H9 (cell line): ENCODE measurements at regions not wholly inside any gene's neighbourhood (a gene's known extent, or its start where the extent isn't known, plus 50 kb on each side); places are given as distances from the start of the nearest gene placed in this dataset.

Experiments used
- DNase-seq: peaks from one replicate; pipeline ENCODE4 v3.0.0-alpha.2; 2017
- H2AFZ ChIP-seq: one replicate; pipeline ENCODE4 v1.6.1; 2013; ENCODE audit warnings: mild to moderate bottlenecking, low read length, control low read depth, moderate library complexity
- H2AK5ac ChIP-seq: 2 replicates; pipeline ENCODE4 v1.6.1; 2013; ENCODE audit warnings: low read length, control low read depth, mixed read lengths; ENCODE audit not compliant: insufficient read length
- H2BK120ac ChIP-seq: one replicate; pipeline ENCODE4 v1.6.1; 2013; ENCODE audit warnings: low read depth, mild to moderate bottlenecking, low read length, control low read depth, inconsistent platforms; ENCODE audit not compliant: poor library complexity, severe bottlenecking
- H2BK12ac ChIP-seq: 2 replicates; pipeline ENCODE4 v1.6.1; 2013; ENCODE audit warnings: low read length, control low read depth, mixed read lengths, low read depth; ENCODE audit not compliant: insufficient read length
- H2BK15ac ChIP-seq: 2 replicates; pipeline ENCODE4 v1.6.1; 2013; ENCODE audit warnings: low read depth, low read length, control low read depth
- H2BK20ac ChIP-seq: one replicate; pipeline ENCODE4 v1.6.1; 2013; ENCODE audit warnings: low read depth, mild to moderate bottlenecking, low read length, control low read depth, inconsistent platforms; ENCODE audit not compliant: poor library complexity, severe bottlenecking
- H2BK5ac ChIP-seq: 2 replicates; pipeline ENCODE4 v1.6.1; 2013; ENCODE audit warnings: low read length, control low read depth, mixed read lengths; ENCODE audit not compliant: insufficient read length
- H3K14ac ChIP-seq: 2 replicates; pipeline ENCODE4 v1.6.1; 2013; ENCODE audit warnings: low read length, control low read depth; ENCODE audit not compliant: insufficient read depth
- H3K18ac ChIP-seq: 2 replicates; pipeline ENCODE4 v1.6.1; 2013; ENCODE audit warnings: low read depth, mild to moderate bottlenecking, mixed read lengths, low read length, control low read depth; ENCODE audit not compliant: insufficient read length
- H3K23ac ChIP-seq: 2 replicates; pipeline ENCODE4 v1.6.1; 2013; ENCODE audit warnings: low read length, control low read depth, mixed read lengths, low read depth; ENCODE audit not compliant: insufficient read length
- H3K23me2 ChIP-seq: 2 replicates; pipeline ENCODE4 v1.6.1; 2013; ENCODE audit warnings: low read depth, mild to moderate bottlenecking, mixed read lengths, low read length, control low read depth; ENCODE audit not compliant: insufficient read length, poor library complexity, severe bottlenecking
- H3K27ac ChIP-seq: 2 replicates; pipeline ENCODE4 v1.5.1; 2013; ENCODE audit warnings: low read length, control low read depth, mixed read lengths, low read depth; ENCODE audit not compliant: insufficient read length
- H3K27me3 ChIP-seq: 2 replicates; pipeline ENCODE4 v1.6.1; 2013; ENCODE audit warnings: low read length, control low read depth, inconsistent platforms; ENCODE audit not compliant: insufficient read depth
- H3K4ac ChIP-seq: 2 replicates; pipeline ENCODE4 v1.6.1; 2013; ENCODE audit warnings: low read depth, mild to moderate bottlenecking, control low read depth, inconsistent platforms, low read length, moderate library complexity
- H3K4me1 ChIP-seq: 2 replicates; pipeline ENCODE4 v1.6.1; 2013; ENCODE audit warnings: low read length, control low read depth, inconsistent platforms; ENCODE audit not compliant: insufficient read depth
- H3K4me2 ChIP-seq: 2 replicates; pipeline ENCODE4 v1.6.1; 2013; ENCODE audit warnings: low read length, control low read depth, mixed read lengths; ENCODE audit not compliant: insufficient read length, insufficient read depth
- H3K56ac ChIP-seq: 2 replicates; pipeline ENCODE4 v1.6.1; 2013; ENCODE audit warnings: low read depth, mild to moderate bottlenecking, mixed read lengths, low read length, control low read depth; ENCODE audit not compliant: insufficient read length
- H3K79me1 ChIP-seq: 2 replicates; pipeline ENCODE4 v1.6.1; 2013; ENCODE audit warnings: low read depth, mild to moderate bottlenecking, moderate library complexity, low read length, control low read depth, inconsistent platforms; ENCODE audit not compliant: insufficient read depth, poor library complexity, severe bottlenecking
- H3K79me2 ChIP-seq: 2 replicates; pipeline ENCODE4 v1.6.1; 2013; ENCODE audit warnings: low read length, control low read depth, inconsistent platforms; ENCODE audit not compliant: insufficient read depth
- H3K9ac ChIP-seq: 2 replicates; pipeline ENCODE4 v1.6.1; 2013; ENCODE audit warnings: low read length, control low read depth, mixed read lengths; ENCODE audit not compliant: insufficient read length; ENCODE audit errors: extremely low read depth
- H3K9me3 ChIP-seq: one replicate; pipeline ENCODE4 v1.6.1; 2013; ENCODE audit warnings: low read depth, low read length, inconsistent platforms; ENCODE audit not compliant: control insufficient read depth
- H3T11ph ChIP-seq: one replicate; pipeline ENCODE4 v1.6.1; 2013; ENCODE audit warnings: mild to moderate bottlenecking, low read length, control low read depth, inconsistent platforms
- H4K20me1 ChIP-seq: one replicate; pipeline ENCODE4 v1.6.1; 2013; ENCODE audit not compliant: control insufficient read depth, insufficient read length, insufficient read depth
- H4K5ac ChIP-seq: 2 replicates; pipeline ENCODE4 v1.6.1; 2013; ENCODE audit warnings: low read depth, mild to moderate bottlenecking, mixed read lengths, low read length, control low read depth; ENCODE audit not compliant: insufficient read length
- H4K8ac ChIP-seq: replicated peaks from 2 replicates; pipeline ENCODE4 v1.6.1; 2013; ENCODE audit warnings: low read length, control low read depth, mixed read lengths, low read depth; ENCODE audit not compliant: insufficient read length
- H4K91ac ChIP-seq: 2 replicates; pipeline ENCODE4 v1.6.1; 2013; ENCODE audit warnings: low read depth, mild to moderate bottlenecking, moderate library complexity, mixed read lengths, low read length, control low read depth; ENCODE audit not compliant: insufficient read length
- H3K27ac Mint-ChIP-seq, 3 experiments: 2 replicates in 2 of 3; 3 replicates in 1 of 3; pipeline ENCODE4 v1.8.0; 2020 to 2021; ENCODE audit warnings: mixed read lengths in 3 of 3, mild to moderate bottlenecking in 1 of 3, moderate library complexity in 1 of 3
- H3K27me3 Mint-ChIP-seq: 2 replicates; pipeline ENCODE4 v1.8.0; 2021; ENCODE audit warnings: low read depth, mild to moderate bottlenecking, moderate library complexity, mixed read lengths
- H3K36me3 Mint-ChIP-seq, 3 experiments: 2 replicates in 2 of 3; 3 replicates in 1 of 3; pipeline ENCODE4 v1.8.0; 2020 to 2021; ENCODE audit warnings: low read depth in 3 of 3, mixed read lengths in 3 of 3; ENCODE audit not compliant: insufficient read depth in 1 of 3
- H3K4me1 Mint-ChIP-seq, 2 experiments: 2 replicates each; pipeline ENCODE4 v1.8.0; 2020; ENCODE audit warnings: mixed read lengths in 2 of 2
- H3K4me3 Mint-ChIP-seq, 2 experiments: 2 replicates in 1 of 2; 3 replicates in 1 of 2; pipeline ENCODE4 v1.8.0; 2020 to 2021; ENCODE audit warnings: mild to moderate bottlenecking in 2 of 2, mixed read lengths in 2 of 2, moderate library complexity in 1 of 2
- H3K9me3 Mint-ChIP-seq, 2 experiments: 2 replicates in 1 of 2; 3 replicates in 1 of 2; pipeline ENCODE4 v1.8.0; 2020; ENCODE audit warnings: mild to moderate bottlenecking in 2 of 2, mixed read lengths in 2 of 2, moderate library complexity in 1 of 2
- WGBS: extraction: QIAGEN DNeasy Blood & Tissue Kit; methylation state at CpG from one replicate; pipeline ENCODE4 v1.1.7; 2013; ENCODE audit warnings: missing lambda C conversion rate, low lambda C conversion rate, mixed read lengths; ENCODE audit not compliant: insufficient read length; ENCODE audit errors: extremely low coverage; 5-methylcytosine and 5-hydroxymethylcytosine counted together
- TF ChIP-seq, protein P1 (sequence below): fragments of 200-600 bp; sonication (generic); conservative IDR thresholded peaks from 3 replicates; pipeline ENCODE4 v1.8.0; 2021; ENCODE audit warnings: antibody characterized with exemption, mild to moderate bottlenecking

- Histone ChIP-seq H3K79me1 (no peaks in the 10 kb centered on the region), H3K27me3 (no peaks in the 10 kb centered on the region), H3K18ac (no peak overlapping the region), H4K8ac (no peak overlapping the region), H3K14ac (no peak overlapping the region), H3K79me2 (no peaks in the 10 kb centered on the region), H2BK120ac (no peak overlapping the region), H3K27ac (no peak overlapping the region), H2BK5ac (no peak overlapping the region), H3T11ph (no peak overlapping the region), H3K4me1 (peaks cover 6% of the 10 kb centered on the region; the same call in 1 of the 2 replicates), H2AK5ac (no peak overlapping the region), H2BK15ac (no peak overlapping the region), H3K56ac (no peak overlapping the region), H3K9ac (no peak overlapping the region), H2BK12ac (no peak overlapping the region), H4K91ac (no peak overlapping the region), H2BK20ac (no peak overlapping the region), H4K5ac (no peak overlapping the region), H3K23ac (no peak overlapping the region), H4K20me1 (no peaks in the 10 kb centered on the region), H3K9me3 (no peaks in the 10 kb centered on the region), H2AFZ (no peak overlapping the region), H3K23me2 (no peaks in the 10 kb centered on the region), H3K4ac (no peak overlapping the region), H3K4me2 (no peak overlapping the region)
- Mint-ChIP-seq H3K27ac (no peak overlapping the region), H3K36me3 (no peaks in the 10 kb centered on the region), H3K9me3 (no peaks in the 10 kb centered on the region; a peak in 1 of 5 replicates), H3K27me3 (peaks cover 2% of the 10 kb centered on the region; the same call in 1 of the 2 replicates), H3K4me1 (peaks cover 14 to 20% of the 10 kb centered on the region in 2 experiments), H3K4me3 (no peak overlapping the region)
- no CpG with 5 or more reads among the region's 4 CpGs for WGBS
- TF ChIP-seq, protein P1, sequence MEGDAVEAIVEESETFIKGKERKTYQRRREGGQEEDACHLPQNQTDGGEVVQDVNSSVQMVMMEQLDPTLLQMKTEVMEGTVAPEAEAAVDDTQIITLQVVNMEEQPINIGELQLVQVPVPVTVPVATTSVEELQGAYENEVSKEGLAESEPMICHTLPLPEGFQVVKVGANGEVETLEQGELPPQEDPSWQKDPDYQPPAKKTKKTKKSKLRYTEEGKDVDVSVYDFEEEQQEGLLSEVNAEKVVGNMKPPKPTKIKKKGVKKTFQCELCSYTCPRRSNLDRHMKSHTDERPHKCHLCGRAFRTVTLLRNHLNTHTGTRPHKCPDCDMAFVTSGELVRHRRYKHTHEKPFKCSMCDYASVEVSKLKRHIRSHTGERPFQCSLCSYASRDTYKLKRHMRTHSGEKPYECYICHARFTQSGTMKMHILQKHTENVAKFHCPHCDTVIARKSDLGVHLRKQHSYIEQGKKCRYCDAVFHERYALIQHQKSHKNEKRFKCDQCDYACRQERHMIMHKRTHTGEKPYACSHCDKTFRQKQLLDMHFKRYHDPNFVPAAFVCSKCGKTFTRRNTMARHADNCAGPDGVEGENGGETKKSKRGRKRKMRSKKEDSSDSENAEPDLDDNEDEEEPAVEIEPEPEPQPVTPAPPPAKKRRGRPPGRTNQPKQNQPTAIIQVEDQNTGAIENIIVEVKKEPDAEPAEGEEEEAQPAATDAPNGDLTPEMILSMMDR: no peak
- no peak for DNase-seq
Observed at GRCh38 chr3:166064476-166064875, 227.3 kb upstream of the BCHE start.
